Sigmoid colon (tissue), 6 donors: ENCODE measurements at regions not wholly inside any gene's neighbourhood (a gene's known extent, or its start where the extent isn't known, plus 50 kb on each side); places are given as distances from the start of the nearest gene placed in this dataset.

Source experiments
- DNase-seq: peaks from one replicate; pipeline ENCODE4 v3.0.0-alpha.2; 2019
- H3K27ac ChIP-seq, 4 donors: fragments of 200-600 bp; sonication (generic); one replicate each; pipeline ENCODE4 v1.5.1; 2016 to 2019; ENCODE audit warnings: mild to moderate bottlenecking in 1 of 4
- H3K27me3 ChIP-seq, 3 donors: fragments of 200-600 bp; sonication (generic); one replicate each; pipeline ENCODE4 v1.5.1; 2019; ENCODE audit warnings: mild to moderate bottlenecking in 1 of 3
- H3K36me3 ChIP-seq, 4 donors: fragments of 200-600 bp; sonication (generic); one replicate each; pipeline ENCODE4 v1.5.1; 2016 to 2019
- H3K4me1 ChIP-seq, 4 donors: fragments of 200-600 bp; sonication (generic); one replicate each; pipeline ENCODE4 v1.5.1; 2017 to 2019
- H3K4me3 ChIP-seq, 4 donors: fragments of 200-600 bp; sonication (generic); one replicate each; pipeline ENCODE4 v1.5.1; 2017 to 2019; ENCODE audit warnings: mild to moderate bottlenecking in 2 of 4, moderate library complexity in 1 of 4
- H3K9me3 ChIP-seq, 4 donors: fragments of 200-600 bp in 3 of 4; sonication (generic) in 3 of 4; one replicate each; pipeline versions ENCODE4 v1.5.1 to v1.6.1; 2013 to 2019
- CTCF ChIP-seq, 4 experiments: fragments of 450-650 bp in 3 of 4; fragments of 200-600 bp in 1 of 4; IDR thresholded peaks; one replicate each; pipeline ENCODE4 v1.5.1; 2016 to 2019; ENCODE audit warnings: antibody characterized with exemption in 4 of 4, mild to moderate bottlenecking in 3 of 4, moderate library complexity in 2 of 4
- EP300 ChIP-seq, 4 donors: sonication (generic); formaldehyde crosslinking; IDR thresholded peaks; one replicate each; pipeline ENCODE4 v1.6.1; 2017; ENCODE audit warnings: antibody characterized with exemption in 4 of 4
- POLR2A ChIP-seq, 2 donors: fragments of 450-650 bp; IDR thresholded peaks; one replicate each; pipeline ENCODE4 v1.6.1; 2016; ENCODE audit warnings: antibody characterized with exemption in 2 of 2, mild to moderate bottlenecking in 2 of 2, moderate library complexity in 2 of 2
- POLR2AphosphoS5 ChIP-seq, 4 donors: sonication (generic); formaldehyde crosslinking; IDR thresholded peaks; one replicate each; pipeline ENCODE4 v1.6.1; 2017; ENCODE audit warnings: antibody characterized with exemption in 4 of 4
- WGBS, 2 donors: extraction: QIAGEN DNeasy Blood & Tissue Kit; methylation state at CpG; one replicate each; pipeline ENCODE4 v1.1.7; 2013; 5-methylcytosine and 5-hydroxymethylcytosine counted together
- intact Hi-C: fragments of 100-400 bp; cut with DNase I; formaldehyde crosslinking; loops from one replicate; pipeline ENCODE4 v1.15.1; 2023
- donor health status: healthy with polysubstance abuse.
- donor health status: healthy.

DNA sequence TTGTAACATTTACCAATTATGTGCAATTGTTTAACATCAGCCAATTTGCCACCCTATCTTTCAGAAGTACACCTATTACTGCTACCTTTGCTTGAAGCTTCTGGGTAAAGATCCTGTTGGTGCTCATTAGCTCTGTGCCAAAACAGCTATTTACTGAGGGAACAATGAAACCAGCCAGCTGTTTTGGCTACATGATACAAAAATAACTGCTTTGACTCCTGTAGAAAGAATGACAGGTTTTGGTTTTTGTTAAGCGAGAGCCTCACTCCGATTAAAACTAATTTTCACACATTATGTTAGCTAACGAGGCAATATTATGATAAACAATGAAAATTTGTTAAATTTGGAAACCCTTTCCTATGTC, 907.0 kb downstream of the EPHA4 start:
- no peaks in the 10 kb centered on the region for H3K4me1 ChIP-seq
- no peak overlapping the region for H3K4me3 ChIP-seq
- TF ChIP-seq POLR2AphosphoS5 (IDR thresholded peaks at IDR 0.05) (no peak), EP300 (IDR thresholded peaks at IDR 0.05) (no peak), POLR2A (IDR thresholded peaks at IDR 0.05) (no peak), CTCF (IDR thresholded peaks at IDR 0.05) (no peak)
- WGBS, 2 donors = 79 to 84% methylated on average over 3 of the region's 3 CpGs
- DNase-seq = no peak
- H3K36me3 ChIP-seq = no peaks in the 10 kb centered on the region
- no peak overlapping the region for H3K27ac ChIP-seq
- H3K9me3 ChIP-seq = no peaks in the 10 kb centered on the region
- intact Hi-C loops = no loop called here
- H3K27me3 ChIP-seq = no peaks in the 10 kb centered on the region

DNA sequence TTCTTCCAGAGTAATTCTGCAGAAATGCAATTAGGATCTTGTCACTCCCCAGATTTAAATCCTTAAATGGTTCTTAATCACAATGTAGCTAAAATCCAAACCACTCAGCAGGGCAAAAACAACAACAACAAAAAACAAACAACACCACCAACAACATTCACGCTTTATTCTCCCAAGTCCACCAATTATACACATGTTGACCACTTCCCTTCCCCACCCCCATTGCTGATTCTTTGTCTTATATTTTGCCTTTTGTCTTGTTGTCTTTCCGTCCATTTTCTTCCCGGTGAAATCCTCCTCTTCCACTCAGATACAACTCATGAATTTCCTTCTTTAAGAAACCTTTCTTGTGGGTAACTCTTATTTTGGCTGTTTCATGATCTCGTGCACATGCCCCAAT, 902.8 kb downstream of the EPHA4 start:
- H3K36me3 ChIP-seq = no peaks in the 10 kb centered on the region
- no peak overlapping the region for H3K4me3 ChIP-seq
- 71 to 83% methylated on average over 4 of the region's 4 CpGs for WGBS, 2 donors
- TF ChIP-seq EP300 (IDR thresholded peaks at IDR 0.05) = no peak
- TF ChIP-seq CTCF (IDR thresholded peaks at IDR 0.05) = no peak
- TF ChIP-seq POLR2A (IDR thresholded peaks at IDR 0.05) = no peak
- TF ChIP-seq POLR2AphosphoS5 (IDR thresholded peaks at IDR 0.05) = no peak
- no peaks in the 10 kb centered on the region for H3K9me3 ChIP-seq
- H3K4me1 ChIP-seq = no peaks in the 10 kb centered on the region
- intact Hi-C loops = no loop called here
- H3K27me3 ChIP-seq = no peaks in the 10 kb centered on the region
- no peak overlapping the region for H3K27ac ChIP-seq
- DNase-seq = no peak

- DNase-seq = no peak
- 13 to 55% methylated on average over 5 of the region's 5 CpGs for WGBS, 2 donors
- Histone ChIP-seq H3K27me3 (no peaks in the 10 kb centered on the region), H3K4me1 (no peaks in the 10 kb centered on the region), H3K27ac (no peak overlapping the region), H3K4me3 (no peak overlapping the region), H3K36me3 (no peaks in the 10 kb centered on the region), H3K9me3 (no peaks in the 10 kb centered on the region)
- intact Hi-C loops = no loop called here
- TF ChIP-seq EP300 (IDR thresholded peaks at IDR 0.05) (no peak), CTCF (IDR thresholded peaks at IDR 0.05) (no peak), POLR2A (IDR thresholded peaks at IDR 0.05) (no peak), POLR2AphosphoS5 (IDR thresholded peaks at IDR 0.05) (no peak)
Measured at GRCh38 chr2:220670511-220670910, 901.6 kb downstream of the EPHA4 start.

DNA sequence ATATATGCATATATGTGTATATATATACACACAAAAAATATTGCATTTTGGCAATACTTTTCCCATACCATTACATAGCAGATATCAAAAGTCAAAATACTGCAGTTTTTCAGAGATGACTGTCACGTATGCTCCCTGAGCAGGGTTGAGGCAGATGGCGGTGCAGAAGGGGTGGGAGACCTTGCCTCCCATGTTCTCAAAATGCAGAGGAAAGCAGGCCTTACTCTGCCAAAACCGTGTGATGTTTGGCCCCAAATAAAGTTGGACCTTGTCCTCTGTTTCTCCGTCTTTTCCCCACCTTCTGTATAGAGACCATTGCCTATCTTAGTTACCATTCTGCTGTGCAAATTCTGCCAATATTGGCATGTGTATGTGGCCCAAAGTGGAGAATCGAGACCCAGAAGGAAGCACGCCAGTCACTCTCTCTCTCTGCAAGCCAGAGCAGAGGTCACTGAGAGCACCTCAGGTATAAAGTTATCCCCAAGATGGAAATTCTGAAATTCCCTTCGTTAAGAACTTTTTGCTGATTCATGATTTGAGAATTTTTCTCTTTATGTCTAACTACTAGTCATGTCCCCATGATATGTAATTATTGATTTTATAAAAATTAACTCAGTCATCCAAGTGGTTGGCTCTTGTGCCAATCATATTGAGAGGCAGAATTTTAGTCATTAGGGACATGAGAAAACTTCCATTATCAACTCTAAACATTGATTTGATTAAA, 898.8 kb downstream of the EPHA4 start:
- Histone ChIP-seq H3K27me3 (no peaks in the 10 kb centered on the region), H3K36me3 (no peaks in the 10 kb centered on the region), H3K27ac (no peak overlapping the region), H3K4me3 (no peak overlapping the region), H3K9me3 (no peaks in the 10 kb centered on the region), H3K4me1 (no peaks in the 10 kb centered on the region)
- TF ChIP-seq EP300 (IDR thresholded peaks at IDR 0.05) (no peak), POLR2AphosphoS5 (IDR thresholded peaks at IDR 0.05) (no peak), CTCF (IDR thresholded peaks at IDR 0.05) (no peak), POLR2A (IDR thresholded peaks at IDR 0.05) (no peak)
- no peak for DNase-seq
- 91% methylated on average over 7 of the region's 7 CpGs for WGBS, 2 donors
- intact Hi-C loops = no loop called here

DNA sequence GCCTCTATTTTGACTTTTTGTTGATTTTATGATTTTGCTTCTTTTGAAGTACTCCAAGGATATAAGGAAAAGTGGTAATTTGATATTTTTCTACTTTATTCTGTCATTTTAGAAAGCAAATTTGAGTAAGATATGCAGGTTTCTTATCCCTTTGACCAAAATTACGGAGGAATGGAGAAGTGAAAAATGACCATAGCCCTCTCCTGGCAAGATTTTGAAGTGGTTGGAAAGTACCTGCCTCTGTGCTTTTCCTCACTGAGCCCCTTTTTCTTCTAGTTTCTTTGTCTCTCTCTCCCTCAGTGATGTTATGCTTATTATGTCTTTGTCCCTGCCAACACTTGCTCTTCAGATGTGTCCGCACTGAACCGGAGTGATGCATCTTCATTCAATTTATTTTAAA, 898.1 kb downstream of the EPHA4 start:
- H3K4me3 ChIP-seq = no peak overlapping the region
- 92 to 94% methylated on average over 3 of the region's 3 CpGs for WGBS, 2 donors
- no peaks in the 10 kb centered on the region for H3K9me3 ChIP-seq
- intact Hi-C loops = no loop called here
- DNase-seq = no peak
- H3K27ac ChIP-seq = no peak overlapping the region
- no peaks in the 10 kb centered on the region for H3K36me3 ChIP-seq
- TF ChIP-seq EP300 (IDR thresholded peaks at IDR 0.05) = no peak
- TF ChIP-seq POLR2AphosphoS5 (IDR thresholded peaks at IDR 0.05) = no peak
- TF ChIP-seq POLR2A (IDR thresholded peaks at IDR 0.05) = no peak
- TF ChIP-seq CTCF (IDR thresholded peaks at IDR 0.05) = no peak
- no peaks in the 10 kb centered on the region for H3K27me3 ChIP-seq
- no peaks in the 10 kb centered on the region for H3K4me1 ChIP-seq
